Ovary (tissue), 7 donors: ENCODE measurements at regions not wholly inside any gene's neighbourhood (a gene's known extent, or its start where the extent isn't known, plus 50 kb on each side); places are given as distances from the start of the nearest gene placed in this dataset.

ENCODE experiments used
- DNase-seq, 5 donors: peaks; one replicate each; pipeline ENCODE4 v3.0.0-alpha.2; 2019 to 2020
- H3K27ac ChIP-seq, 2 donors: fragments of 200-600 bp; one replicate each; pipeline versions ENCODE4 v1.5.1 to v1.8.0; 2019 to 2022
- H3K27me3 ChIP-seq: fragments of 200-600 bp; one replicate; pipeline ENCODE4 v1.8.0; 2022
- H3K36me3 ChIP-seq: fragments of 200-600 bp; sonication (generic); one replicate; pipeline ENCODE4 v1.5.1; 2019
- H3K4me1 ChIP-seq: one replicate; pipeline ENCODE4 v1.8.1; 2013; ENCODE audit warnings: mild to moderate bottlenecking, moderate library complexity; ENCODE audit not compliant: insufficient read depth
- H3K4me3 ChIP-seq: fragments of 200-600 bp; sonication (generic); one replicate; pipeline ENCODE4 v1.5.1; 2017
- H3K9me3 ChIP-seq, 2 donors: fragments of 200-600 bp in 1 of 2; sonication (generic) in 1 of 2; one replicate each; pipeline versions ENCODE4 v1.5.1 to v1.8.1; 2013 to 2019; ENCODE audit warnings: mild to moderate bottlenecking in 1 of 2, moderate library complexity in 1 of 2
- EP300 ChIP-seq: sonication (generic); formaldehyde crosslinking; IDR thresholded peaks from one replicate; pipeline ENCODE4 v1.6.1; 2017; ENCODE audit warnings: antibody characterized with exemption
- POLR2A ChIP-seq: fragments of 450-650 bp; IDR thresholded peaks from one replicate; pipeline ENCODE4 v1.6.1; 2017; ENCODE audit warnings: antibody characterized with exemption, mild to moderate bottlenecking, moderate library complexity
- WGBS, 3 donors: extraction: QIAGEN DNeasy Blood & Tissue Kit in 1 of 3; methylation state at CpG; one replicate each; pipeline versions ENCODE4 v1.1.5 to v1.1.7; 2013 to 2017; 5-methylcytosine and 5-hydroxymethylcytosine counted together
- intact Hi-C, 4 donors: fragments of 100-400 bp; cut with DNase I; formaldehyde crosslinking; loops; one replicate each; pipeline versions ENCODE4 v1.11.0 to v1.15.1; 2022 to 2023
- TF ChIP-seq, protein P1 (sequence below), 3 donors: fragments of 450-650 bp in 2 of 3; fragments of 200-600 bp in 1 of 3; IDR thresholded peaks; one replicate each; pipeline versions ENCODE4 v1.5.1 to v1.8.0; 2016 to 2022; ENCODE audit warnings: antibody characterized with exemption in 3 of 3, mild to moderate bottlenecking in 1 of 3
- donor health status: DM: no; HTN: no; CAD: no; lungs with moderate emphysema.
- donor health status: DM: no; HTN: no; CAD: no.
- donor health status: Bipolar disorder and iron deficiency.
- donor health status: DM: no; HTN: no; CAD: no.
- donor health status: DM: yes; HTN: yes; CAD: no.

DNA sequence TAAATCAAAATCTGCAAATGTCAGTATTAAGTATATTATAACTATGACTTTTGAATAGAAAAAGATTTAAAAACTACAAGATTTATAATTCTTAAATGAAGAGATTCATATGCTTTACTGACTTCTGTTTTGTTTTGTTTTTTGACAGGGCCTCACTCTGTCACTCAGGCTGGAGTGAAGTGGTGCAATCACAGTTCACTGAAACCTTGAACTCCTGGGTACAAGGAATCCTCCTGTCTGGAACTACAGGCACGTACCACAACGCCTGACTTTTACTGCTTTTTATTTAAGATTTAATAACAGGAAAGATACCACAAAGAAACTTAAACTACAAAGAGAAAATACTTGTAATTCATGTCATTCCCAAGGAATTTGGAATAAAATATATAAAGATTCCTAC is 940.2 kb upstream of the CITED2 start:
- no peaks in the 10 kb centered on the region for H3K9me3 ChIP-seq
- WGBS, 3 donors = 34 to 42% (median 34%) methylated on average over 2 of the region's 2 CpGs
- intact Hi-C loops = no loop called here
- no peak overlapping the region for H3K4me3 ChIP-seq
- H3K36me3 ChIP-seq = no peaks in the 10 kb centered on the region
- no peaks in the 10 kb centered on the region for H3K4me1 ChIP-seq
- no peak overlapping the region for H3K27ac ChIP-seq
- no peaks in the 10 kb centered on the region for H3K27me3 ChIP-seq
- TF ChIP-seq POLR2A = no peak
- TF ChIP-seq EP300 = no peak
- TF ChIP-seq, protein P1, sequence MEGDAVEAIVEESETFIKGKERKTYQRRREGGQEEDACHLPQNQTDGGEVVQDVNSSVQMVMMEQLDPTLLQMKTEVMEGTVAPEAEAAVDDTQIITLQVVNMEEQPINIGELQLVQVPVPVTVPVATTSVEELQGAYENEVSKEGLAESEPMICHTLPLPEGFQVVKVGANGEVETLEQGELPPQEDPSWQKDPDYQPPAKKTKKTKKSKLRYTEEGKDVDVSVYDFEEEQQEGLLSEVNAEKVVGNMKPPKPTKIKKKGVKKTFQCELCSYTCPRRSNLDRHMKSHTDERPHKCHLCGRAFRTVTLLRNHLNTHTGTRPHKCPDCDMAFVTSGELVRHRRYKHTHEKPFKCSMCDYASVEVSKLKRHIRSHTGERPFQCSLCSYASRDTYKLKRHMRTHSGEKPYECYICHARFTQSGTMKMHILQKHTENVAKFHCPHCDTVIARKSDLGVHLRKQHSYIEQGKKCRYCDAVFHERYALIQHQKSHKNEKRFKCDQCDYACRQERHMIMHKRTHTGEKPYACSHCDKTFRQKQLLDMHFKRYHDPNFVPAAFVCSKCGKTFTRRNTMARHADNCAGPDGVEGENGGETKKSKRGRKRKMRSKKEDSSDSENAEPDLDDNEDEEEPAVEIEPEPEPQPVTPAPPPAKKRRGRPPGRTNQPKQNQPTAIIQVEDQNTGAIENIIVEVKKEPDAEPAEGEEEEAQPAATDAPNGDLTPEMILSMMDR (IDR thresholded peaks at IDR 0.05) = no peak
- no peak for DNase-seq

DNA sequence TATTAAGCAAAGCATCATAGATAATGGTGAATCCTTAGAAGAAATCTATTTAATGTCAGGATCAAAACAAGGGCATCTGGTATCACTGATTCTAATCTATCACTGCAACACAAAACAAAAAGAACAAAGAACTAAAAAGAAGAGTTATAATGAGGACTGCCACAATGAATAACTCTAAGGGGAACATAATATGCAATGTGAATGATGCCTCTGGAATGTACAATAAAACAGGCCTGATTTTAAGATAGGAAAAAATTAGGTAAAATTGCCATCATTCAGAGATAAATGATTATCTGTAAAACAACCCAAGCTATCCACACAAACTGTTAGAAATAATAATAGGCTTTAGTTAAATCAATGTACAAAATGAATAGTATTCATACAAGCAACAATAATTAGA is 936.7 kb upstream of the CITED2 start:
- no peaks in the 10 kb centered on the region for H3K9me3 ChIP-seq
- H3K27ac ChIP-seq = no peak overlapping the region
- H3K27me3 ChIP-seq = no peaks in the 10 kb centered on the region
- H3K4me1 ChIP-seq = no peaks in the 10 kb centered on the region
- H3K36me3 ChIP-seq = no peaks in the 10 kb centered on the region
- H3K4me3 ChIP-seq = no peak overlapping the region
- TF ChIP-seq POLR2A (no peak), EP300 (no peak)
- TF ChIP-seq, protein P1 (IDR thresholded peaks at IDR 0.05) = no peak
- intact Hi-C loops = no loop called here
- DNase-seq = no peak

DNA sequence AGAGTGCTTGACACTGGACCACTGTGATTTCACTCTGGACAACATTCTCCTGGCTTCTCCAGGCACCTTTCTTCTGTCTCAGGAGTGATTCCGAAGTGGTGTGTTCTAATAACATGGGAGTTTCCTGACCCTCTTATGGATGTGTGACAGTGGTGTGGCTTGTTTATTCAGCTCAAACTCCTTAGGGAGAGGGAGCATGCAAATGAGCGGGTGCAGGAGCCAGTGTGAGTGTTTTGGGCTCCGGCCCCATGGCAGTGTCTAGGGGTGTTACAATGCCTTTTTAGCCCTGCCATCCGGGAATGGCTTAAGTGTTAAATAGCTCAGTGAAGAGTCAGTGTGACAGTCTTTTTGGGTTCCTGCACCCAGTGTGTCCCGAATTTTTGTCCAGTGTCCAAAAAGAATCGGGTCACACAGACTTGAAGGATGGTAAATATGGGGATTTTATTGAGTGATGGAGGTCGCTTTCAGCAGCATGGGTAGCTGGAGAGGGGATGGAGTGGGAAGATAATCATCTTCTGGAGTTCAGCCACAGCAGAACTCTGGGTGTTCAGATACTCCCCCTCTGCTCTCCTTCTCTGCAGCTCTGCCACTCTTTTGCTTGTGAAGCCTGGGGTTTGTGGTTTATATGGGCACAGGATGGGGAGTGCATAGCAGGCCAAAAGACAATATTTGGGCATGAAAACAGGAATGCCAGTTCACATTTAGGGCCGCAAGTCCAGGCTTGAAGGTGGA is 928.9 kb upstream of the CITED2 start:
- TF ChIP-seq POLR2A (no peak), EP300 (no peak)
- TF ChIP-seq, protein P1 (IDR thresholded peaks at IDR 0.05) = no peak
- no peaks in the 10 kb centered on the region for H3K36me3 ChIP-seq
- H3K4me1 ChIP-seq = no peaks in the 10 kb centered on the region
- no peak for DNase-seq
- 91 to 96% (median 95%) methylated on average over 8 of the region's 8 CpGs for WGBS, 3 donors
- intact Hi-C loops = no loop called here
- H3K27ac ChIP-seq = no peak overlapping the region
- no peaks in the 10 kb centered on the region for H3K27me3 ChIP-seq
- no peaks in the 10 kb centered on the region for H3K9me3 ChIP-seq
- no peak overlapping the region for H3K4me3 ChIP-seq

DNA sequence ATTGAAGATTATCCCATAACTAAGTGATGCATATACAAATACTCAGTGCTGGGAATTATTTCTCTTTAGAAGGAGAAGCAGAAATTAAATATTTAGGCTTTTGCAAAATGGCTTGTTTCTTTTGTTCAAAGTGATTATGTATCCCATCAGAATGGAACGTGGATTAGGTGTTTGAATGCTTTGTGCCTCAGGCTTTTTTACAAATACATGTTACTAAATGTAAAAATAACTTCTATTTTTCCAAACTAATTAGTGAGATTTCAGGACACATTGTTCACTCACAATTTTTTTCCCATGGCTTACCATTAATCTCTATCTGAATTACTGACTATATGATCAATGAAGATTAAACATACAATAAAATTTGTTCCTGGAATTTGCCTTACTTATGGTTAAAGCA is 925.9 kb upstream of the CITED2 start:
- no peak overlapping the region for H3K27ac ChIP-seq
- DNase-seq = no peak
- H3K4me3 ChIP-seq = no peak overlapping the region
- intact Hi-C loops = no loop called here
- 76 to 87% (median 84%) methylated on average over 1 of the region's 1 CpG for WGBS, 3 donors
- H3K9me3 ChIP-seq = no peaks in the 10 kb centered on the region
- H3K27me3 ChIP-seq = no peaks in the 10 kb centered on the region
- H3K4me1 ChIP-seq = no peaks in the 10 kb centered on the region
- H3K36me3 ChIP-seq = no peaks in the 10 kb centered on the region
- TF ChIP-seq, protein P1 (IDR thresholded peaks at IDR 0.05) = no peak
- TF ChIP-seq EP300 (no peak), POLR2A (no peak)
